ENCODE measurements at regions not wholly inside any gene's neighbourhood (a gene's known extent, or its start where the extent isn't known, plus 50 kb on each side); places are given as distances from the start of the nearest gene placed in this dataset.

GRCh38 chr9:86830356-86830755 lies 117.0 kb downstream of the GAS1 start:
- no peak for DNase-seq (ENCODE audit: low spot score)

- DNase-seq (ENCODE audit: low spot score), result no peak
Measured at GRCh38 chr9:86829496-86830046, 117.7 kb downstream of the GAS1 start.

- no peak for DNase-seq (ENCODE audit: low spot score)
Measured at GRCh38 chr9:86828631-86829030, 118.7 kb downstream of the GAS1 start.

- DNase-seq (ENCODE audit: low spot score), result no peak
Measured at GRCh38 chr9:86827893-86828292, 119.4 kb downstream of the GAS1 start.

- no peak for DNase-seq (ENCODE audit: low spot score)
Measured at GRCh38 chr9:86825299-86825698, 122.0 kb downstream of the GAS1 start.

GRCh38 chr9:86822006-86822801 lies 125.1 kb downstream of the GAS1 start:
- DNase-seq (ENCODE audit: low spot score), result no peak

- DNase-seq (ENCODE audit: low spot score), result no peak
Measured at GRCh38 chr9:86821006-86821845, 126.1 kb downstream of the GAS1 start.

GRCh38 chr9:86819552-86819951 lies 127.8 kb downstream of the GAS1 start:
- DNase-seq (ENCODE audit: low spot score), result no peak

- DNase-seq (ENCODE audit: low spot score), result no peak
Measured at GRCh38 chr9:86818636-86819035, 128.7 kb downstream of the GAS1 start.

- DNase-seq (ENCODE audit: low spot score), result no peak
Measured at GRCh38 chr9:86816868-86817267, 130.4 kb downstream of the GAS1 start.

- DNase-seq (ENCODE audit: low spot score), result no peak
Measured at GRCh38 chr9:86816366-86816765, 130.9 kb downstream of the GAS1 start.

GRCh38 chr9:86812616-86813015 lies 134.7 kb downstream of the GAS1 start:
- no peak for DNase-seq (ENCODE audit: low spot score)

- no peak for DNase-seq (ENCODE audit: low spot score)
Measured at GRCh38 chr9:86809759-86810367, 137.4 kb downstream of the GAS1 start.

- DNase-seq (ENCODE audit: low spot score), result no peak
Measured at GRCh38 chr9:86809151-86809550, 138.2 kb downstream of the GAS1 start.

- DNase-seq (ENCODE audit: low spot score), result no peak
Measured at GRCh38 chr9:86807367-86807976, 139.8 kb downstream of the GAS1 start.

GRCh38 chr9:86804011-86804410 lies 143.3 kb downstream of the GAS1 start:
- no peak for DNase-seq (ENCODE audit: low spot score)

- DNase-seq (ENCODE audit: low spot score), result no peak
Measured at GRCh38 chr9:86802900-86803673, 144.2 kb downstream of the GAS1 start.

GRCh38 chr9:86801246-86801645 lies 146.1 kb downstream of the GAS1 start:
- DNase-seq (ENCODE audit: low spot score), result no peak

GRCh38 chr9:86800681-86801080 lies 146.6 kb downstream of the GAS1 start:
- DNase-seq (ENCODE audit: low spot score), result no peak

- no peak for DNase-seq (ENCODE audit: low spot score)
Measured at GRCh38 chr9:86798966-86799365, 148.3 kb downstream of the GAS1 start.

- no peak for DNase-seq (ENCODE audit: low spot score)
Measured at GRCh38 chr9:86796666-86797065, 150.6 kb downstream of the GAS1 start.

Measured in LoVo (cell line).